ENCODE measurements at regions not wholly inside any gene's neighbourhood (a gene's known extent, or its start where the extent isn't known, plus 50 kb on each side); places are given as distances from the start of the nearest gene placed in this dataset.

DNA sequence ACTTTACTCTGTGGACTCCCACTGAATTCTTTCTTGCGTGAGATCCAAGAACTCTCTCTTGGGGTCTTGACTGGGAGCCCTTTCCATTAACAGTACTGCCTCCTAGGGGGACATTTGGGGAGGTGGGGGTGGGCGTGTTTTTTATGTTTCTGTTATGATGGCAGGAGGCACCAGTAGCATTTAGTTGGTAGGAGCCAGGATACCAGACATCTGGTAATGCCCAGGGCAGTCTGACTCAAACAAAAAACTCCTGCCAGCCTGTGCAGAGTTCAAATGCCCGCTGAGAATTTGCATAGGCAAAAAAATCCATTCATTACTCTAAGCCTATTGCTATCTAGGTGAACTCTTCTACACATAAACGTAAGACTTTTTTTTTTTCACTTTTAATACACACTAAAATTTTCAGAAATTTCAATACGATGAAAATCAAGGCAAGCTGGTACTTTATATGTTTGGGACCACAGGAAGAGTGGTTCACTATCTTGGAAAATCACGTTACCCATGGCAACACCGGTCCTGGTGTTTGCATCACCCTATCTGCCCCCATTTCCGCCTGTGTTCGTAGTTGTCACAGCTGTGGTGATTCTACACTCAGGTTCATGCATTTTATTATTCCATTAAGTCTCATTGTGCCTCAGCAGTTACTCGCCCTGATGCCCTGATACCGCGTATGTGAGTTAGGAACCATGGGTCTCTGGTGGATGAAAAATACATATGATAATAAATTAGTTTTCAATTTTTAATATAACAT, 121.1 kb upstream of the XYLT1 start:
- H3K4me3 ChIP-seq (ENCODE audit: low read depth, low read length), result no peak overlapping the region

DNA sequence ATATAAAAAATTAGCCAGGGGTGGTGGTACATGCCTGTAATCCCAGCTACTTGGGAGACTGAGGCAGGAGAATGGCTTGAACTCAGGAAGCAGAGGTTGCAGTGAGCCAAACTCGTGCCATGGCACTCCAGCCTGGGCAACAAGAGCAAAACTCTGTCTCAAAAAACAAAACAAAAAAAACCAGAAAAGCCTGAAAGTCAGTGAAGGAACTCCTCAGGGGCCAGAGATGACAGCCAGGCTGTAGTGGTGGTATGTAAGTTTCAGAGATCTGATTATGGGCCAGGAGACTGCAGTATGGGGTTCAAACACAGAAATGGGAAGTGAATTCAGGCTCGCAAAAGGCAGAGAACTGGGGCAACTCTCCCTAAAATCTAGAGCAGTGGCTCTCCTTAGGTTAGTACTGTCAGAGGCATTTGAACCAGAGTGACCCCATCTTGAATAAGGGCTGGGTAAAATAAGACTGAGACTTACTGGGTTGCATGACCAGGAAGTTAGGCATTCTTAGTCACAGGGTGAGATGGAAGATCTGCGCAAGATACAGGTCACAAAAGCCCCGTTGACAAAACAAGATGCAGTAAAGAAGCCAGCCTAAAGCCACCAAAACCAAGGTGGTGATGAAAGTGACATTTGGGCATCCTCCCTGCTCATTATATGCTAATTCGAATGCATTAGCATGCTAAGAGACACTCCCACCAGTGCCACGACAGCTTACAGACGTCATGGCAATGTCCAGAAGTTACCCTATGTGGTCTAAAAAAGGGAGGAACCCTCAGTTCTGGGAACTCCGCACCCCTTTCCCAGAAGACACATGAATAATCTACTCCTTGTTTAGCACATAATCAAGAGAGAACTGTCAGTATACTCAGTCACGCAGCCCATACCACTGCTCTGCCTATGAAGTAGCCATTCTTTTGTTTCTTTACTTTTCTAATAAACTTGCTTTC, 120.2 kb upstream of the XYLT1 start:
- Histone ChIP-seq H3K4me1 (ENCODE audit: control insufficient read depth, insufficient read depth, low read length) (no peaks in the 10 kb centered on the region), H3K9ac (ENCODE audit: low read length) (no peak overlapping the region), H3K27me3 (ENCODE audit: control insufficient read depth, insufficient read depth, low read length) (no peaks in the 10 kb centered on the region), H3K27ac (ENCODE audit: low read depth, low read length) (no peak overlapping the region), H3K4me3 (ENCODE audit: low read depth, low read length) (no peak overlapping the region), H3K36me3 (ENCODE audit: control insufficient read depth, insufficient read depth, low read length) (no peaks in the 10 kb centered on the region), H3K9me3 (ENCODE audit: control insufficient read depth, insufficient read depth, low read depth, low read length) (peaks cover 2% of the 10 kb centered on the region; the same call in 1 of the 2 replicates)

More for the DNA sequence above, 121.1 kb upstream of the XYLT1 start:
- no peaks in the 10 kb centered on the region for H3K27me3 ChIP-seq (ENCODE audit: control insufficient read depth, insufficient read depth, low read length)
- H3K9me3 ChIP-seq (ENCODE audit: control insufficient read depth, insufficient read depth, low read depth, low read length), result peaks cover 2% of the 10 kb centered on the region; the same call in 1 of the 2 replicates
- no peak overlapping the region for H3K9ac ChIP-seq (ENCODE audit: low read length)
- H3K36me3 ChIP-seq (ENCODE audit: control insufficient read depth, insufficient read depth, low read length), result no peaks in the 10 kb centered on the region
- H3K4me1 ChIP-seq (ENCODE audit: control insufficient read depth, insufficient read depth, low read length), result no peaks in the 10 kb centered on the region
- H3K27ac ChIP-seq (ENCODE audit: low read depth, low read length), result no peak overlapping the region

DNA sequence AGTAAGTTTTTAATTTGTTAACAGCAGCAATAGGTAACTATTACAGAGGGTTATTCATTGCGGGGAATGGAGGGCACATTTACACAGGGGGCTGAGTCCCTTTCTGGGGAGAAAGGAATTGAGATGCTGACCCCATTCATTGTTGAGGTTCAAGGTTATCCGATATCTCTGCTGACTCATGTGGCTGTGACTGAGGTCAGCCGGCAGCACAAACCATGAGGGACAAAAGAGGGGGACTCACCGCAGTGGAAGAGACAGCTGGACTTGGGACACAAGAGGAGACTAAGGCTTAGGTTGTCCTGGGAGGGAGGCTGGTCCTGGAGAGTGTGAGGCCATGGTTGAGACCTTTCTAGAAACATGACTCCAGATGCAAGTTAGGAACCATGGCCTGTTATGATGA, 119.1 kb upstream of the XYLT1 start:
- no peaks in the 10 kb centered on the region for H3K36me3 ChIP-seq (ENCODE audit: control insufficient read depth, insufficient read depth, low read length)
- peaks cover 2% of the 10 kb centered on the region; the same call in 1 of the 2 replicates for H3K9me3 ChIP-seq (ENCODE audit: control insufficient read depth, insufficient read depth, low read depth, low read length)
- no peaks in the 10 kb centered on the region for H3K4me1 ChIP-seq (ENCODE audit: control insufficient read depth, insufficient read depth, low read length)
- H3K27ac ChIP-seq (ENCODE audit: low read depth, low read length), result no peak overlapping the region
- no peak overlapping the region for H3K9ac ChIP-seq (ENCODE audit: low read length)
- no peaks in the 10 kb centered on the region for H3K27me3 ChIP-seq (ENCODE audit: control insufficient read depth, insufficient read depth, low read length)
- H3K4me3 ChIP-seq (ENCODE audit: low read depth, low read length), result no peak overlapping the region

DNA sequence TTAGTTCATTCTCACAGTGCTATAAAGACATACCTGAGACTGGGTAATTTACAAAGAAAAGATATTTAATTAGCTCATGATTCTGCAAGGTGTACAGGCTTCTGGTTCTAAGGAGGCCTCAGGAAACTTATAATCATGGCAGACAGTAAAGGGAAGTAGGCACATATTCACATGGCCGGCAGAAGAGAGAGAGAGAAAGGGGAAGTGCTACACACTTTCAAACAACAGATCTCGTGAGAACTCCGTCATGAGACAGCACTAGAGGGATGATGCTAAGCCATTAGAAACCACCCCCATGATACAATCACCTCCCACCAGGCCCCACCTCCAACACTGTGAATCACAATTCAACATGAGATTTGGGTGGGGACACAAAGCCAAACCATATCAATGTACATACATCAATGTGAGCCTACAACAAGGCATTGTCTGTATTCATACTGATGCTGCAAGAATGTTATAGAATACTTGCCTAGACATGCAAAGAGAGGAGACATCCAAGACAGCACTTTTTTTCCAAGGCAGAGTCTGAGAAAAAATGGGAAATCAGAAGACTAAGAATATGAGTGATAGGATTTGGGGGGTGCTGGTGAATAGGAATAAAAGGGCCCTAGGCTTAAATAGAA, 114.8 kb upstream of the XYLT1 start:
- H3K27me3 ChIP-seq (ENCODE audit: control insufficient read depth, insufficient read depth, low read length), result no peaks in the 10 kb centered on the region
- no peaks in the 10 kb centered on the region for H3K36me3 ChIP-seq (ENCODE audit: control insufficient read depth, insufficient read depth, low read length)

DNA sequence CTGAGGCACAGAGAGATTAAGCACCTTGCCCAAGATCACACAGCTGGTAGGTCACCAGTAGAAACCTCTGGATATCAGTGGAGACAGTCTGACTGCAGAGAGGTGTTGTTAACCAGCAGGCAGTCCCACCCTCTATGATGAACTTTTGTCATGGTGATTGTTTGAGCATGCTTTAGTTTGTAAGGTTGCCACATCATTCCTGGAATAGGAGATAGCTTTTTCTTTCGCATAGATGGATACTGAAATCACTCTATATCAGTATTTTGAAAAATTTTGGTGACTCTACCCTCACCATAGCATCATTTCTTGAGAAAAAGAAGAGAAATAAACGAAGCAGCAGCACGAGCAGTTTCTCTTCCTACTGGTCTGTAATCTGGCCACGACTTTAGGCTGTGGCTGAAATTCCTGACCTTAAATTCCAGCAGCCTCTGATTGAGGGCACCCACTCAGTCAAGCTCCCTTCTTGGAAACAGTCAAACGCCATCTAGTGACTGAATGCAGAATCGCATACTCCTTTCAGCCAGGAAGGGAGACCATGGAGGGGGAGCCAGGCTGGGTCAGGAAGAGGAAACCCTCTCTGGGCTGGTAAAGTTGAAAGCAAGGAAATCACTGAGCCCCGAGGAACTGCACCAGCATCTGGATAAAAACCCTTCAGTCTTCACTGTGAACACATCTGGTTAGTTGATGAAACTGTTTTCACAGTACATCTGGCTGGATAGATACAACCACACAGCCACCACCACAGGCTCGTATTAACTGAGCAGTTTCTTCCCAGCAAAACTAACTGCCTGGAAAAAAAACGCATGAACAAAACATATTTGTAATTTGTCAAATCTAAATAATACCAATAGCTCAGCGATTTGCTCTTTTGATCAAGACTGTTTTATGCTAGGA, 108.5 kb upstream of the XYLT1 start:
- Histone ChIP-seq H3K36me3 (ENCODE audit: control insufficient read depth, insufficient read depth, low read length) (no peaks in the 10 kb centered on the region), H3K9me3 (ENCODE audit: control insufficient read depth, insufficient read depth, low read depth, low read length) (peaks cover 4% of the 10 kb centered on the region; the same call in 1 of the 2 replicates), H3K27ac (ENCODE audit: low read depth, low read length) (no peak overlapping the region), H3K9ac (ENCODE audit: low read length) (no peak overlapping the region), H3K4me3 (ENCODE audit: low read depth, low read length) (no peak overlapping the region), H3K27me3 (ENCODE audit: control insufficient read depth, insufficient read depth, low read length) (no peaks in the 10 kb centered on the region), H3K4me1 (ENCODE audit: control insufficient read depth, insufficient read depth, low read length) (peaks cover 7% of the 10 kb centered on the region; the same call in 1 of the 2 replicates)

More for the DNA sequence above, 114.8 kb upstream of the XYLT1 start:
- no peak overlapping the region for H3K4me3 ChIP-seq (ENCODE audit: low read depth, low read length)
- no peaks in the 10 kb centered on the region for H3K4me1 ChIP-seq (ENCODE audit: control insufficient read depth, insufficient read depth, low read length)
- no peak overlapping the region for H3K27ac ChIP-seq (ENCODE audit: low read depth, low read length)
- peaks cover 6% of the 10 kb centered on the region; the same call in 1 of the 2 replicates for H3K9me3 ChIP-seq (ENCODE audit: control insufficient read depth, insufficient read depth, low read depth, low read length)
- no peak overlapping the region for H3K9ac ChIP-seq (ENCODE audit: low read length)

DNA sequence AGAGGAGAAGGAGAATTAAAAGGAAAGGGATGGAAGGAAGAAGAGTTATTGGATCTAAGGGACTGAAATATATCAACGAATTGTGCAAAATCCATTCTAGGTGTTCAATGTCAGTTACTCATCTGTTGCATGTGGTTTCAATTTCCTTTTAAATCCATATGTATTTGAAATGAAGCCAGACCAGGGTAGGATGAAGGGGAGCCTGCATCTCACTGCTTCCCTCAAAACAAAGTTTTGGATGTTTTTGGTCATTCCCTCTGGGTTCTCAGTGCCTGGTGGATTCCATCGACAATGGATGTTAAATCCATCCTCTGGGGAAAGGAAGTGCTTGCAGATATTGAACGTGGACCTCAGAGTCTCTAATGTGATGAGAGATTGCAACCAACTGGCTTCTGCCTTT, 103.5 kb upstream of the XYLT1 start:
- H3K27ac ChIP-seq (ENCODE audit: low read depth, low read length), result no peak overlapping the region
- no peak overlapping the region for H3K4me3 ChIP-seq (ENCODE audit: low read depth, low read length)
- H3K27me3 ChIP-seq (ENCODE audit: control insufficient read depth, insufficient read depth, low read length), result no peaks in the 10 kb centered on the region
- H3K4me1 ChIP-seq (ENCODE audit: control insufficient read depth, insufficient read depth, low read length), result 0 out of 2 replicates have a peak, but pooled peaks cover 3% of the 10 kb centered on the region
- H3K9me3 ChIP-seq (ENCODE audit: control insufficient read depth, insufficient read depth, low read depth, low read length), result no peaks in the 10 kb centered on the region
- no peak overlapping the region for H3K9ac ChIP-seq (ENCODE audit: low read length)
- no peaks in the 10 kb centered on the region for H3K36me3 ChIP-seq (ENCODE audit: control insufficient read depth, insufficient read depth, low read length)

DNA sequence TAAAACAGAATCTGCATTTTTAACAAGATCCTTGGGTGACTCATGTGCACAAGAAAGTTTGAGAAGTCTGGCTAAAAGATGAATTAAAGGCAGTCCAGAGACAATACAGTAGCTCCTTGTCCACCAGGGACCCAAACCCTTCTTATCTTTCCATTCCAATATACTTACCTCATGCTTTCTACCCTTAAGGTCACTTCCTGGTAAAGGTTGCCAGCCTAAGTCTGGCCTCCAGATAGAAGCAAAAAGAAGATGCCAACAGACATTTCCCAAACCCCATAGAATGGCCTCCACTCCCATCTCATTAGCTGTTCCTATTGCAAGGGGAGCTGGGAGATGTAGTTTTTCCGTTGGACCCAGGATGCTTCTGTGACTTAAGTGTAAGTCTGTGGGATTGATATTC, 101.4 kb upstream of the XYLT1 start:
- Histone ChIP-seq H3K9me3 (ENCODE audit: control insufficient read depth, insufficient read depth, low read depth, low read length) (no peaks in the 10 kb centered on the region), H3K36me3 (ENCODE audit: control insufficient read depth, insufficient read depth, low read length) (no peaks in the 10 kb centered on the region), H3K27me3 (ENCODE audit: control insufficient read depth, insufficient read depth, low read length) (no peaks in the 10 kb centered on the region), H3K9ac (ENCODE audit: low read length) (no peak overlapping the region), H3K4me1 (ENCODE audit: control insufficient read depth, insufficient read depth, low read length) (no peaks in the 10 kb centered on the region), H3K4me3 (ENCODE audit: low read depth, low read length) (no peak overlapping the region), H3K27ac (ENCODE audit: low read depth, low read length) (no peak overlapping the region)

DNA sequence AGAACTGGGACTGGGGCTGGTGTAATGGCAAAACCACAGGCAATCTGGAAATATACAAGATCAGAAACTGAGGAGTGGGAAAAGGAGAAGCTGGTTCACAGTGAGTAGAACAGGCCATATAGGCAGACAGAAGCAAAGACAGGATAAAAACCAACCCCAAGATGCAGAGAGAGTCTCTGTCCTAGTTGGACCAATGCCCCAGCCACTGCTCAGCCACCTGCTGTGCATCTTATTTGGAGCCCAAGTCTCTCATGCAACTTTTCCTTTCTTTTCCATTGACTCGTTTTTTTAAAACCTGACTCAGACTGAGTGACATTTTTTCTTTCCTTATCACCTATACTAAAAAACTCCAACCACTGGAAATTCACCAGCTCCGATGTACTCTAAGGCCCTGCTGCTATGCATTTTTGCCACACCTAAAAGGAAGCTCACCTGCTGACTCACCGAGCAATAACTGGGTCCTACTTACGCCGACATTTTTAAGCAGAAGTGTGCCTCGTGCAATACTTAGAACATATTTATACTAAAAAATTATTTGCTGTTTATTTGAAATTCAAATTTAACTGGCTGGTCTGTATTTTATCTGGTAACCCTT, 100.8 kb upstream of the XYLT1 start:
- Histone ChIP-seq H3K27ac (ENCODE audit: low read depth, low read length) (no peak overlapping the region), H3K4me3 (ENCODE audit: low read depth, low read length) (no peak overlapping the region), H3K36me3 (ENCODE audit: control insufficient read depth, insufficient read depth, low read length) (no peaks in the 10 kb centered on the region), H3K9me3 (ENCODE audit: control insufficient read depth, insufficient read depth, low read depth, low read length) (no peaks in the 10 kb centered on the region), H3K4me1 (ENCODE audit: control insufficient read depth, insufficient read depth, low read length) (no peaks in the 10 kb centered on the region), H3K9ac (ENCODE audit: low read length) (no peak overlapping the region), H3K27me3 (ENCODE audit: control insufficient read depth, insufficient read depth, low read length) (no peaks in the 10 kb centered on the region)

DNA sequence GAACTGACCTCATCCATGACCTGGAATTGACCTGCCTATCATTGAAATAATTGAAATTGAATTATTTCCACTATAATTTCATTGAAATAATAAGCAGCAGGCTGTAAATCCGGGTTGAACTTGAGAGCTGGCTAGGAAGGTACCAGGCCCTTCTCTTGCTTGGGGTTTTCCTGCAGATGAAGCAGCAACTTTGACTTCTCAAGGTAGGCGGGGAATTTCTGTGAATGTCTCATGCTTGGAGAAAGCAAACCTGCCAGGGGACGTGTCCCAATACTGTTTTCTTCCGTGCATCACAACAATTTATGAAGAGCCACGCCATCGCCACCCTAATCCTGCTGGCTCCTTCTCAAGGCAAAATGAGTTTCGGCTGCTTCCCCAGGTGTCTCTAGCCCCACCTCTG, 97.5 kb upstream of the XYLT1 start:
- Histone ChIP-seq H3K27ac (ENCODE audit: low read depth, low read length) (no peak overlapping the region), H3K4me1 (ENCODE audit: control insufficient read depth, insufficient read depth, low read length) (no peaks in the 10 kb centered on the region), H3K4me3 (ENCODE audit: low read depth, low read length) (no peak overlapping the region), H3K9me3 (ENCODE audit: control insufficient read depth, insufficient read depth, low read depth, low read length) (peaks cover 6% of the 10 kb centered on the region; the same call in 1 of the 2 replicates), H3K36me3 (ENCODE audit: control insufficient read depth, insufficient read depth, low read length) (no peaks in the 10 kb centered on the region), H3K9ac (ENCODE audit: low read length) (no peak overlapping the region), H3K27me3 (ENCODE audit: control insufficient read depth, insufficient read depth, low read length) (no peaks in the 10 kb centered on the region)

DNA sequence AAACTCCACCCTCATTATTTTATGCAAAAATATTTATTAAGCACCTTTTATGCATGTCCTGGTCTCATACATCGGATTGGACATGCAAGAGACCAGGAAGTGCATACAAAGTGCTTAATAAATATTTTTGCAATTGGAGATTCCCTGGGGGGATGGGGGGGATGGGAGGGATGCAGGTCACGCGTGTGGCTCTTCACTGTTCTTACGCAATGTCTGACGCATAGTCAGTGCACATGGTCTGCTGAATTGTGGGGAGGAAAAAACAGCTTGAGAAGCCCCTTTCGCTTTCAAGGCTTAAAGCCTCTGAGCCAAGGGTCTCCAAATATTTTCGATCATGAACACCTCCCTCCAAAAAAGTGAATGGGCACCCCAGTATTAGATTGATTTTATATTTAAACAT, 96.7 kb upstream of the XYLT1 start:
- no peak overlapping the region for H3K9ac ChIP-seq (ENCODE audit: low read length)
- no peak overlapping the region for H3K4me3 ChIP-seq (ENCODE audit: low read depth, low read length)
- H3K27me3 ChIP-seq (ENCODE audit: control insufficient read depth, insufficient read depth, low read length), result no peaks in the 10 kb centered on the region
- no peaks in the 10 kb centered on the region for H3K4me1 ChIP-seq (ENCODE audit: control insufficient read depth, insufficient read depth, low read length)
- no peak overlapping the region for H3K27ac ChIP-seq (ENCODE audit: low read depth, low read length)
- peaks cover 6% of the 10 kb centered on the region; the same call in 1 of the 2 replicates for H3K9me3 ChIP-seq (ENCODE audit: control insufficient read depth, insufficient read depth, low read depth, low read length)
- H3K36me3 ChIP-seq (ENCODE audit: control insufficient read depth, insufficient read depth, low read length), result no peaks in the 10 kb centered on the region
